Heart right ventricle (tissue), 16 donors: ENCODE measurements at regions not wholly inside any gene's neighbourhood (a gene's known extent, or its start where the extent isn't known, plus 50 kb on each side); places are given as distances from the start of the nearest gene placed in this dataset.

Source experiments
- ATAC-seq, 8 donors: fragments of 200-7000 bp; cut with Tn5 transposase; one replicate each; pipeline ENCODE4 v1.9.1; 2020; ENCODE audit warnings: mild to moderate bottlenecking in 8 of 8, moderate library complexity in 8 of 8, moderate number of reproducible peaks in 1 of 8
- DNase-seq, 2 donors: peaks; one replicate each; pipeline ENCODE4 v3.0.0-alpha.2; 2020
- H3K27ac ChIP-seq, 10 donors: fragments of 200-600 bp; sonication (generic) in 2 of 10; one replicate each; pipeline versions ENCODE4 v1.5.0 to v1.8.0; 2020 to 2022; ENCODE audit warnings: mild to moderate bottlenecking in 3 of 10
- H3K27me3 ChIP-seq, 7 donors: fragments of 200-600 bp; one replicate each; pipeline ENCODE4 v1.8.0; 2021 to 2022; ENCODE audit warnings: mild to moderate bottlenecking in 2 of 7
- H3K36me3 ChIP-seq, 9 donors: fragments of 200-600 bp; sonication (generic) in 1 of 9; one replicate each; pipeline versions ENCODE4 v1.5.0 to v1.8.0; 2020 to 2022; ENCODE audit warnings: mild to moderate bottlenecking in 2 of 9
- H3K4me1 ChIP-seq, 9 donors: fragments of 200-600 bp; sonication (generic) in 1 of 9; one replicate each; pipeline versions ENCODE4 v1.5.0 to v1.8.0; 2020 to 2022; ENCODE audit warnings: mild to moderate bottlenecking in 4 of 9
- H3K4me3 ChIP-seq, 10 donors: fragments of 200-600 bp; sonication (generic) in 2 of 10; one replicate each; pipeline versions ENCODE4 v1.5.0 to v1.8.0; 2020 to 2022; ENCODE audit warnings: mild to moderate bottlenecking in 7 of 10, moderate library complexity in 2 of 10
- H3K9me3 ChIP-seq, 11 donors: fragments of 200-600 bp in 10 of 11; sonication (generic) in 2 of 11; one replicate each; pipeline versions ENCODE4 v1.5.0 to v1.8.0; 2013 to 2022; ENCODE audit warnings: mild to moderate bottlenecking in 2 of 11, control low read depth in 1 of 11, moderate library complexity in 1 of 11
- CTCF ChIP-seq, 9 donors: fragments of 200-600 bp; sonication (generic) in 2 of 9; IDR thresholded peaks; one replicate each; pipeline versions ENCODE4 v1.5.0 to v1.8.0; 2021 to 2022; ENCODE audit warnings: antibody characterized with exemption in 9 of 9, mild to moderate bottlenecking in 5 of 9, moderate library complexity in 1 of 9
- whole genome bisulfite sequencing, 2 donors: extraction: QIAGEN DNeasy Blood & Tissue Kit; methylation state at CpG; one replicate each; pipeline ENCODE4 v1.1.7; 2013; ENCODE audit warnings: inconsistent platforms in 1 of 2; 5-methylcytosine and 5-hydroxymethylcytosine counted together
- intact Hi-C, 10 donors: fragments of 100-400 bp; cut with DNase I; formaldehyde crosslinking; loops; one replicate each; pipeline versions ENCODE4 v1.11.1 to v1.14.2; 2022
- donor health status: Arrhythmogenic right ventricular cardiomyopathy.
- donor health status: ischemic (EF 13 %, LVEDD 7.1; RV severe dilation, severe dysfunction).
- donor health status: healthy with polysubstance abuse.
- donor health status: DM: no; HTN: yes; CAD: no.
- donor health status: DM: no; HTN: no; CAD: no.
- donor health status: ischemic (EF 25% LVEDD 6.9; RV normal size, moderate dysfunction).
- donor health status: ischemic (EF 25% LVEDD 5.7; RV mildly dilated, moderate dysfunction).
- donor health status: healthy.
- donor health status: DM: yes; HTN: yes; CAD: no.
- donor health status: Ischemic cardiomyopathy.
- donor health status: ischemic (EF 35%, LVEDD 5.7; RV mildly dilated, moderate dysfunction).
- donor health status: nonischemic (EF 11% LVEDD 7.7; RV severe dilation, severe dysfunction).
- donor health status: DM: yes; HTN: yes; CAD: no.
- donor health status: PGD.
- donor health status: ischemic (EF 29% LVEDD 5.4; RV normal size, mild dysfunction).
- donor health status: nonischemic (EF 23%, LVEDD 6.1; RV moderate dilation, normal function).

GRCh38 chr9:85178474-85178873, 508.9 kb downstream of the NTRK2 start:
- ATAC-seq: no peak
- no peaks in the 10 kb centered on the region for H3K36me3 ChIP-seq
- 43 to 45% methylated on average over 4 of the region's 4 CpGs for WGBS, 2 donors
- peaks cover 0 to 9% (median 0%) of the 10 kb centered on the region in 7 donors for H3K27me3 ChIP-seq
- H3K4me3 ChIP-seq: no peak overlapping the region
- no peaks in the 10 kb centered on the region for H3K4me1 ChIP-seq
- DNase-seq: no peak
- no peak for TF ChIP-seq CTCF (IDR thresholded peaks at IDR 0.05)
- no peaks in the 10 kb centered on the region for H3K9me3 ChIP-seq
- intact Hi-C loops: no loop called here
- no peak overlapping the region for H3K27ac ChIP-seq

- no peaks in the 10 kb centered on the region for H3K36me3 ChIP-seq
- no peak for ATAC-seq
Observed at GRCh38 chr9:85173967-85174366, 504.4 kb downstream of the NTRK2 start.

GRCh38 chr9:85172001-85172978, 502.8 kb downstream of the NTRK2 start:
- Histone ChIP-seq H3K27me3 (no peaks in the 10 kb centered on the region), H3K9me3 (peaks cover 0 to 11% (median 0%) of the 10 kb centered on the region in 11 donors), H3K27ac (no peak overlapping the region), H3K4me3 (no peak overlapping the region), H3K36me3 (no peaks in the 10 kb centered on the region), H3K4me1 (peaks cover 0 to 9% (median 0%) of the 10 kb centered on the region in 9 donors)
- WGBS, 2 donors: 63 to 67% methylated on average over 7 of the region's 7 CpGs
- DNase-seq (peak in 1 of 2 donors; percentile 6), ATAC-seq (peak in 3 of 8 donors; percentile 33 to 52 (median 50))
- TF ChIP-seq CTCF (IDR thresholded peaks at IDR 0.05): no peak
- intact Hi-C loops: no loop called here

More at GRCh38 chr9:85173967-85174366, 504.4 kb downstream of the NTRK2 start:
- Histone ChIP-seq H3K27ac (no peak overlapping the region), H3K4me3 (no peak overlapping the region), H3K4me1 (peaks cover 0 to 9% (median 0%) of the 10 kb centered on the region in 9 donors), H3K9me3 (peaks cover 0 to 8% (median 0%) of the 10 kb centered on the region in 11 donors), H3K27me3 (peaks cover 0 to 6% (median 0%) of the 10 kb centered on the region in 7 donors)
- no peak for DNase-seq
- intact Hi-C loops: no loop called here
- TF ChIP-seq CTCF (IDR thresholded peaks at IDR 0.05): no peak
- WGBS, 2 donors: 76 to 81% methylated on average over 1 of the region's 1 CpG

- peaks cover 0 to 9% (median 0%) of the 10 kb centered on the region in 9 donors for H3K4me1 ChIP-seq
- ATAC-seq (no peak), DNase-seq (no peak)
- peaks cover 0 to 11% (median 0%) of the 10 kb centered on the region in 11 donors for H3K9me3 ChIP-seq
- H3K4me3 ChIP-seq: no peak overlapping the region
- intact Hi-C loops: no loop called here
- no peak overlapping the region for H3K27ac ChIP-seq
- no peak for TF ChIP-seq CTCF (IDR thresholded peaks at IDR 0.05)
- no peaks in the 10 kb centered on the region for H3K36me3 ChIP-seq
- no peaks in the 10 kb centered on the region for H3K27me3 ChIP-seq
Observed at GRCh38 chr9:85171163-85171562, 501.6 kb downstream of the NTRK2 start.
